ENCODE measurements at regions not wholly inside any gene's neighbourhood (a gene's known extent, or its start where the extent isn't known, plus 50 kb on each side); places are given as distances from the start of the nearest gene placed in this dataset.

- intact Hi-C loops (cut with micrococcal nuclease), result no loop called here
- POLR2A ChIA-PET (ENCODE audit: unreplicated experiment), result no interaction called here
- H3K27ac ChIP-seq (ENCODE audit: low read length), result no peak overlapping the region
- no peak for ATAC-seq
- no peaks in the 10 kb centered on the region for H3K27me3 ChIP-seq (ENCODE audit: low read length)
- H3K9me2 ChIP-seq (replicated peaks; ENCODE audit: low read length), result no peaks in the 10 kb centered on the region
- no peaks in the 10 kb centered on the region for H3F3A ChIP-seq (ENCODE audit: low read length, unreplicated experiment)
- TF ChIP-seq CTCF (conservative IDR thresholded peaks at IDR 0.05; ENCODE audit: low read depth, low read length), result no peak
- H3K36me3 ChIP-seq (ENCODE audit: low read depth, low read length), result no peaks in the 10 kb centered on the region
- CTCF ChIA-PET, result no interaction called here
- H3K4me2 ChIP-seq (ENCODE audit: low read length), result no peak overlapping the region
- no peaks in the 10 kb centered on the region for H4K20me1 ChIP-seq (ENCODE audit: low read length)
- H3K9ac ChIP-seq (ENCODE audit: low read length), result no peak overlapping the region
- H3K4me3 ChIP-seq (ENCODE audit: low read length), result no peak overlapping the region
- no peaks in the 10 kb centered on the region for H3K9me3 ChIP-seq (ENCODE audit: low read length)
- DNase-seq, result no peak
- H3K79me2 ChIP-seq (ENCODE audit: low read length), result no peaks in the 10 kb centered on the region
- no TSS peak for BruUV-seq (replicated peaks)
- no peaks in the 10 kb centered on the region for H3K4me1 ChIP-seq (ENCODE audit: insufficient read depth, low read length)
- H2AFZ ChIP-seq (ENCODE audit: low read length), result no peak overlapping the region
Measured at GRCh38 chr4:60365176-60365575, 835.0 kb upstream of the ADGRL3 start.

GRCh38 chr4:60366661-60367060 lies 833.5 kb upstream of the ADGRL3 start:
- DNase-seq (no peak), ATAC-seq (no peak)
- Histone ChIP-seq H3K4me1 (ENCODE audit: insufficient read depth, low read length) (no peaks in the 10 kb centered on the region), H3K79me2 (ENCODE audit: low read length) (no peaks in the 10 kb centered on the region), H3K4me2 (ENCODE audit: low read length) (no peak overlapping the region), H3K9ac (ENCODE audit: low read length) (no peak overlapping the region), H3K9me2 (replicated peaks; ENCODE audit: low read length) (no peaks in the 10 kb centered on the region), H3F3A (ENCODE audit: low read length, unreplicated experiment) (no peaks in the 10 kb centered on the region), H3K36me3 (ENCODE audit: low read depth, low read length) (no peaks in the 10 kb centered on the region), H3K9me3 (ENCODE audit: low read length) (no peaks in the 10 kb centered on the region), H3K27ac (ENCODE audit: low read length) (no peak overlapping the region), H2AFZ (ENCODE audit: low read length) (no peak overlapping the region), H3K27me3 (ENCODE audit: low read length) (no peaks in the 10 kb centered on the region), H4K20me1 (ENCODE audit: low read length) (no peaks in the 10 kb centered on the region), H3K4me3 (ENCODE audit: low read length) (no peak overlapping the region)
- TF ChIP-seq EZH2phosphoT487 (IDR thresholded peaks at IDR 0.05; ENCODE audit: borderline replicate concordance, low read length) (no peak), CTCF (conservative IDR thresholded peaks at IDR 0.05; ENCODE audit: low read depth, low read length) (no peak), EZH2 (IDR thresholded peaks at IDR 0.05; ENCODE audit: low read length, unreplicated experiment) (no peak)
- ChIA-PET CTCF (no interaction called here), POLR2A (ENCODE audit: unreplicated experiment) (no interaction called here)
- no TSS peak for BruUV-seq (replicated peaks)
- intact Hi-C loops (cut with micrococcal nuclease), result no loop called here

GRCh38 chr4:60368986-60369385 lies 831.1 kb upstream of the ADGRL3 start:
- no peak overlapping the region for H3K9ac ChIP-seq (ENCODE audit: low read length)
- no peaks in the 10 kb centered on the region for H3K9me2 ChIP-seq (replicated peaks; ENCODE audit: low read length)
- no peaks in the 10 kb centered on the region for H4K20me1 ChIP-seq (ENCODE audit: low read length)
- intact Hi-C loops (cut with micrococcal nuclease), result no loop called here
- no peaks in the 10 kb centered on the region for H3K36me3 ChIP-seq (ENCODE audit: low read depth, low read length)
- no peak overlapping the region for H3K4me3 ChIP-seq (ENCODE audit: low read length)
- no peaks in the 10 kb centered on the region for H3K27me3 ChIP-seq (ENCODE audit: low read length)
- H3K4me1 ChIP-seq (ENCODE audit: insufficient read depth, low read length), result no peaks in the 10 kb centered on the region
- no peak for DNase-seq
- POLR2A ChIA-PET (ENCODE audit: unreplicated experiment), result no interaction called here
- H3F3A ChIP-seq (ENCODE audit: low read length, unreplicated experiment), result no peaks in the 10 kb centered on the region
- CTCF ChIA-PET, result no interaction called here
- H3K9me3 ChIP-seq (ENCODE audit: low read length), result no peaks in the 10 kb centered on the region
- H2AFZ ChIP-seq (ENCODE audit: low read length), result no peak overlapping the region
- no peak overlapping the region for H3K27ac ChIP-seq (ENCODE audit: low read length)
- TF ChIP-seq CTCF (conservative IDR thresholded peaks at IDR 0.05; ENCODE audit: low read depth, low read length), result no peak
- TF ChIP-seq EZH2phosphoT487 (IDR thresholded peaks at IDR 0.05; ENCODE audit: borderline replicate concordance, low read length), result no peak
- no peaks in the 10 kb centered on the region for H3K79me2 ChIP-seq (ENCODE audit: low read length)
- no peak overlapping the region for H3K4me2 ChIP-seq (ENCODE audit: low read length)
- ATAC-seq, result no peak
- BruUV-seq (replicated peaks), result no TSS peak

Measured in PC-3 (cell line).